ENCODE measurements at regions not wholly inside any gene's neighbourhood (a gene's known extent, or its start where the extent isn't known, plus 50 kb on each side); places are given as distances from the start of the nearest gene placed in this dataset.

DNA sequence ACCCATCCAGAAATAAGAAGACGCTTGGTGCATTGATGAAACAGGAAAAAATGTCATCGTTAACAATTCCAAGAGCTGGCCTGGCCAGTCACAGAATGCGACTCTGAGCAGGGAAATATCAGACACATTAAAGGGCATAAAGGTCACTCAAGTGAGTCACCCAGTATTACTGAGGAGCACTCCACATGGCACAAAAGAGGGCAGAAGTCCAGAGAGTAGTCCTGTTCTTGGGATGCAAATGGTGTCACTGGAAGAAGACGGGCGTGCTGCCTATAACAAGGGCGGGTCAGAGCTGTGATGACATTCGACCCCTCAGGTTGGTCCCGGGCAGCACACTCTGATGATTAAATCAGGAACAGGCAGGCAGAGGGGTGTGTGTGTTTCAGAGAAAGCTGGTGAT, 720.3 kb downstream of the UQCRFS1 start:
- no peak for TF ChIP-seq POLR2AphosphoS5 (IDR thresholded peaks at IDR 0.05; ENCODE audit: insufficient read depth, low read depth, low read length)
- TF ChIP-seq EZH2 (IDR thresholded peaks at IDR 0.05; ENCODE audit: borderline replicate concordance, low read depth, low read length, severe bottlenecking): no peak
- TF ChIP-seq FOS (IDR thresholded peaks at IDR 0.05; ENCODE audit: borderline replicate concordance, insufficient read depth, low read length): no peak
- TF ChIP-seq, protein P1, sequence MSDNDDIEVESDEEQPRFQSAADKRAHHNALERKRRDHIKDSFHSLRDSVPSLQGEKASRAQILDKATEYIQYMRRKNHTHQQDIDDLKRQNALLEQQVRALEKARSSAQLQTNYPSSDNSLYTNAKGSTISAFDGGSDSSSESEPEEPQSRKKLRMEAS (IDR thresholded peaks at IDR 0.05; ENCODE audit: insufficient read depth, insufficient read length): no peak
- TF ChIP-seq POLR2A (IDR thresholded peaks at IDR 0.05; ENCODE audit: low read depth, low read length): no peak
- TF ChIP-seq, protein P2, sequence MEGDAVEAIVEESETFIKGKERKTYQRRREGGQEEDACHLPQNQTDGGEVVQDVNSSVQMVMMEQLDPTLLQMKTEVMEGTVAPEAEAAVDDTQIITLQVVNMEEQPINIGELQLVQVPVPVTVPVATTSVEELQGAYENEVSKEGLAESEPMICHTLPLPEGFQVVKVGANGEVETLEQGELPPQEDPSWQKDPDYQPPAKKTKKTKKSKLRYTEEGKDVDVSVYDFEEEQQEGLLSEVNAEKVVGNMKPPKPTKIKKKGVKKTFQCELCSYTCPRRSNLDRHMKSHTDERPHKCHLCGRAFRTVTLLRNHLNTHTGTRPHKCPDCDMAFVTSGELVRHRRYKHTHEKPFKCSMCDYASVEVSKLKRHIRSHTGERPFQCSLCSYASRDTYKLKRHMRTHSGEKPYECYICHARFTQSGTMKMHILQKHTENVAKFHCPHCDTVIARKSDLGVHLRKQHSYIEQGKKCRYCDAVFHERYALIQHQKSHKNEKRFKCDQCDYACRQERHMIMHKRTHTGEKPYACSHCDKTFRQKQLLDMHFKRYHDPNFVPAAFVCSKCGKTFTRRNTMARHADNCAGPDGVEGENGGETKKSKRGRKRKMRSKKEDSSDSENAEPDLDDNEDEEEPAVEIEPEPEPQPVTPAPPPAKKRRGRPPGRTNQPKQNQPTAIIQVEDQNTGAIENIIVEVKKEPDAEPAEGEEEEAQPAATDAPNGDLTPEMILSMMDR (IDR thresholded peaks at IDR 0.05; ENCODE audit: extremely low read depth in 1 of 2, insufficient read depth in 1 of 2, low read depth in 1 of 2, low read length in 2 of 2): no peak
- no peak for TF ChIP-seq JUN (IDR thresholded peaks at IDR 0.05; ENCODE audit: borderline replicate concordance, insufficient read depth, insufficient read length, low read depth)
- no peak for TF ChIP-seq MYC (IDR thresholded peaks at IDR 0.05; ENCODE audit: low read depth, low read length)
- TF ChIP-seq GATA2 (IDR thresholded peaks at IDR 0.05; ENCODE audit: insufficient read depth, insufficient read length, low read depth, low read length): no peak
- Histone ChIP-seq H3K9me1 (replicated peaks; ENCODE audit: control insufficient read depth, extremely low read depth, insufficient read depth, low read length) (no peaks in the 10 kb centered on the region), H3K9ac (replicated peaks; ENCODE audit: extremely low read depth, insufficient read depth, low read length) (no peak overlapping the region), H3K27ac (ENCODE audit: insufficient read depth, low read depth, low read length) (no peak overlapping the region), H3K79me2 (ENCODE audit: control insufficient read depth, insufficient read depth, low read length) (no peaks in the 10 kb centered on the region), H3K9me3 (replicated peaks; ENCODE audit: control insufficient read depth, insufficient read depth, low read length) (peaks cover 5% of the 10 kb centered on the region), H3K4me2 (ENCODE audit: insufficient read depth, low read length) (no peak overlapping the region), H4K20me1 (replicated peaks; ENCODE audit: control insufficient read depth, extremely low read depth, insufficient read depth, low read length) (no peaks in the 10 kb centered on the region), H3K27me3 (ENCODE audit: control insufficient read depth in 2 of 2, insufficient read depth in 2 of 2, low read length in 2 of 2) (no peaks in the 10 kb centered on the region), H2AFZ (ENCODE audit: low read depth, low read length) (no peak overlapping the region), H3K36me3 (ENCODE audit: control insufficient read depth in 2 of 2, extremely low read depth in 1 of 2, insufficient read depth in 2 of 2, low read length in 2 of 2) (no peaks in the 10 kb centered on the region), H3K4me1 (ENCODE audit: control insufficient read depth, extremely low read depth, insufficient read depth, low read length) (no peaks in the 10 kb centered on the region), H3K4me3 (replicated peaks in 1 of 3; ENCODE audit: insufficient read depth in 1 of 3, low read depth in 1 of 3, low read length in 3 of 3) (no peak overlapping the region)
- intact Hi-C loops (cut with micrococcal nuclease): no loop called here
- dilution Hi-C loops (cut with MboI; ENCODE audit: extremely low pct_ligation_motif_present, low sequenced_read_pairs): no loop called here
- no peak for DNase-seq (ENCODE audit: low read depth, low spot score)
- no peak for FAIRE-seq
- ChIA-PET CTCF (no interaction called here), POLR2A (no interaction called here)
- no TSS peak for BruUV-seq (replicated peaks)

All from endothelial cell of umbilical vein (primary cell).